Peyer's patch (tissue), 4 donors: ENCODE measurements at regions not wholly inside any gene's neighbourhood (a gene's known extent, or its start where the extent isn't known, plus 50 kb on each side); places are given as distances from the start of the nearest gene placed in this dataset.
"Not testable (repeated sequence)": the region's sequence is repeated elsewhere in the genome, so short reads cannot be mapped to it uniquely, and the experiment has no call there.

Experiments used
- POLR2A ChIP-seq, 2 donors: fragments of 450-650 bp; IDR thresholded peaks; one replicate each; pipeline ENCODE4 v1.5.1; 2017; ENCODE audit warnings: antibody characterized with exemption in 2 of 2, mild to moderate bottlenecking in 2 of 2, moderate library complexity in 2 of 2
- TF ChIP-seq, protein P1 (sequence below), 6 experiments: fragments of 450-650 bp in 4 of 6; fragments of 200-600 bp in 2 of 6; sonication (generic) in 1 of 6; IDR thresholded peaks; one replicate each; pipeline ENCODE4 v1.5.1; 2017 to 2019; ENCODE audit warnings: antibody characterized with exemption in 6 of 6, mild to moderate bottlenecking in 3 of 6, moderate library complexity in 1 of 6

- TF ChIP-seq, protein P1, sequence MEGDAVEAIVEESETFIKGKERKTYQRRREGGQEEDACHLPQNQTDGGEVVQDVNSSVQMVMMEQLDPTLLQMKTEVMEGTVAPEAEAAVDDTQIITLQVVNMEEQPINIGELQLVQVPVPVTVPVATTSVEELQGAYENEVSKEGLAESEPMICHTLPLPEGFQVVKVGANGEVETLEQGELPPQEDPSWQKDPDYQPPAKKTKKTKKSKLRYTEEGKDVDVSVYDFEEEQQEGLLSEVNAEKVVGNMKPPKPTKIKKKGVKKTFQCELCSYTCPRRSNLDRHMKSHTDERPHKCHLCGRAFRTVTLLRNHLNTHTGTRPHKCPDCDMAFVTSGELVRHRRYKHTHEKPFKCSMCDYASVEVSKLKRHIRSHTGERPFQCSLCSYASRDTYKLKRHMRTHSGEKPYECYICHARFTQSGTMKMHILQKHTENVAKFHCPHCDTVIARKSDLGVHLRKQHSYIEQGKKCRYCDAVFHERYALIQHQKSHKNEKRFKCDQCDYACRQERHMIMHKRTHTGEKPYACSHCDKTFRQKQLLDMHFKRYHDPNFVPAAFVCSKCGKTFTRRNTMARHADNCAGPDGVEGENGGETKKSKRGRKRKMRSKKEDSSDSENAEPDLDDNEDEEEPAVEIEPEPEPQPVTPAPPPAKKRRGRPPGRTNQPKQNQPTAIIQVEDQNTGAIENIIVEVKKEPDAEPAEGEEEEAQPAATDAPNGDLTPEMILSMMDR (IDR thresholded peaks at IDR 0.05): not testable (repeated sequence)
- TF ChIP-seq POLR2A (IDR thresholded peaks at IDR 0.05): not testable (repeated sequence)
These were observed 286.3 kb upstream of the PRSS16 start for GRCh38 chr6:26961236-26961635.
